ENCODE measurements at regions not wholly inside any gene's neighbourhood (a gene's known extent, or its start where the extent isn't known, plus 50 kb on each side); places are given as distances from the start of the nearest gene placed in this dataset.

DNA sequence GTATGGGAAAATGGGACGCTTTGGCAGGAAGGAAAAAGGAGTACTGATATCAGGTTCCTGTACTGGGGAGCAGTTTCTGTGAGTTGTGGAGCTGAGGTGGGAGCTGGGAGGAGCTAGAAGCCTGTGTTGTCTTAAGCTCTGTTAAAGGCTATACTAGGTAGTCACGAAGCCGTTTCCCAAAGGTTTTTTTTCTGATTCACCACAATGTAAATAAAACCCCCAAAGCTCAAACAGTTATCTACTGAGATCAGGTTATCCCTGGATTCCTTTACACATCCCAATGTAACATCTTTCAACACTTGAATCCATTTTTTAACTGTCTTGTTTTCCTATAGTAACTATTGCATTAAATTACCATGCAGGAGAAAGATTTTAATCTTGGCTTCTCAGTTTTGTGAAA, 297.4 kb upstream of the SFRP2 start:
- DNase-seq: no peak

DNA sequence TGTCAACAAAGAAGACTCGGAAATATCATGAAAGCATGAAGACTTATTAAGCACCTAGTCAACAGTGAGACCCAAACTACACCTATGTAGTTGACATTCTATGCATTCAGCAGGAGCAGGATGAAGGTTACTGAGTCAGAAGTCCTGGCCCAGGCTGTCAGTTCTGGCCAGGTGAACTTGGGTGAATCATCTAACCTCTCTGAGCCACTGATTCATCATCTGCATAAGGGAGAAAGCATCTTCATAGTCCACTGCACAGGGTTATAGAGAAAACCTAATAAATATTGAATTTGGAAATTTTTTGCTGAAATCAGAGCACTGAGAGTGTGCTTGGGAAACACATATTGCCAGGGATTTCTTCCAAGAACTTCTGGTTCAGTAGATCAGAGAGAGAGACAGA, 296.0 kb upstream of the SFRP2 start:
- DNase-seq: no peak

- DNase-seq: no peak
Measured at GRCh38 chr4:154082760-154083535, 294.1 kb upstream of the SFRP2 start.

- DNase-seq: no peak
Measured at GRCh38 chr4:154081391-154081790, 292.5 kb upstream of the SFRP2 start.

GRCh38 chr4:154078504-154079350, 289.8 kb upstream of the SFRP2 start:
- DNase-seq: no peak

GRCh38 chr4:154076921-154077320, 288.0 kb upstream of the SFRP2 start:
- no peak for DNase-seq

GRCh38 chr4:154073107-154073822, 284.4 kb upstream of the SFRP2 start:
- no peak for DNase-seq

DNA sequence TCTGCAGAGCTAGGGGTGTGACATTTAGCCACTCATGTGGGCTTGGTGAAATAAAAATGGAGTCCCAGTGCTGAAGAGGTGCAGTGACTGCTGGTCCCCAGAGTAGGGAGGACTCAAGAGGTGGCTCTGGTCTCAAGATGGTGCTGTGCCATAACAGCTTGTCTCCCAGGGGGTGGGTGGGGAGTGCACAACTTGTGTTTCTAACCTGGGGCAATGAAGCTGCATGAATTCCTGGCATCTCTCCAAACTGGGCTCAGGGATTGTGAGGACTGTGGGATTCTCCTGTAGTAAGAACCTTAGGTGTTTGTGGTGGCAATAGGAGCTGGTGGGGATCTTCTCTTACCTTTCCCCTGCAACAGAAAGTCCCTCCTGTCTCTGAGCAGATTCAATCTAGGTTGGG, 278.9 kb upstream of the SFRP2 start:
- DNase-seq: no peak

- no peak for DNase-seq
Measured at GRCh38 chr4:154065368-154065767, 276.5 kb upstream of the SFRP2 start.

GRCh38 chr4:154064244-154064643, 275.4 kb upstream of the SFRP2 start:
- DNase-seq: no peak

GRCh38 chr4:154049457-154050181, 260.7 kb upstream of the SFRP2 start:
- DNase-seq: no peak

DNA sequence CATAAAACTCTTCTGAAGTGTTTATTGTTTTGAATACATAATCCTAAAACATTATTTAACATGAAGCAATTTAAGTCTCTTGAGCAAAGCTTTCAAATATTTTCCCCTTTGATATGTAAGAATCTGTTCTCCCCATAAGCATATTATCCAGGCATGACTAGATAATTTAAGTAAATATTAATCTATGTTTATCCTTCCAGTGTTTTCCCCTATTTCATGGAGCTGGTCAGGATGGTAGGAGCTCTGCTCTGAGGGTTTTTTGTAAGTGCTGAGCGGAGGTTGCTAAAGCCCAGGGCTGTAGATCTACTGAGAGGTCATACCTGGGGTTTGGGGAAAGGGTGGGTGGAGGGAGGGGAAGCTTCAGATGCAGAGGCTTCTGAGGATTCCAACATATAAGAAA, 258.9 kb upstream of the SFRP2 start:
- DNase-seq: no peak

DNA sequence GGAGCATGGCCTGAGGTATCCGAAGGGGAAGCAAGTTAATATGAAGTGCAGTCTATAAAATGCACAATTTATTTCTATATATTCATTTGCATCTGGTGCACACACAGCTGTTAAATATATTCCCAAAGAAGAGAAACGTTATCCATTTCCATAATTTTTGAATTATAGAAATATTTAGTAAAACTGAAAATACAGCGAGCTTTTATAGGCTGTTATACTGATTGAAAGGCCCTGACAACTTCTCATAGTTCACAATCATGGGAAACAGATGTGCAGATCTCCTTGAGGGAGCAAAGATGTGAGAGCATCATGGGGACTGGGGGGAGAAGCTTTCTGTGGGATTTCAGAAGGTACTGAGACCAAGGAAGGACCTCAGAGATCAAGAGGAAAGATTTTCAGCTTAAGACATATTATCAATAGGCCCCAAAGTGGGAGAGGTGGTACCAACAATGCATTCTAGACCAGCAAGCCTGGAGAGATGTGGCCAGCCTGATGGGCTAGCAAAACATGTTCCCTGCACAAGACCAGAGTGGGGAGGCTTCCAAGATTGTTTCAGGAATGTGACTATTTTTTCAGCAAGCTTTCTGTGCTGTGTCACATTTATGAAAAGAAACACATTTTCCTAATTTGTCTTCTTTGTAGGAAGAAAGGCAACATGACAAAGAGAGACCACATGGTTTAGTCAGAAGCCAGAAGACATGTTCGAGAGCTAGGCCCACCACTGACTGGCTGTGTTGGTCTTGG, 256.0 kb upstream of the SFRP2 start:
- DNase-seq: no peak

- no peak for DNase-seq
Measured at GRCh38 chr4:154044108-154044531, 255.2 kb upstream of the SFRP2 start.

GRCh38 chr4:154041640-154042039, 252.8 kb upstream of the SFRP2 start:
- no peak for DNase-seq

DNA sequence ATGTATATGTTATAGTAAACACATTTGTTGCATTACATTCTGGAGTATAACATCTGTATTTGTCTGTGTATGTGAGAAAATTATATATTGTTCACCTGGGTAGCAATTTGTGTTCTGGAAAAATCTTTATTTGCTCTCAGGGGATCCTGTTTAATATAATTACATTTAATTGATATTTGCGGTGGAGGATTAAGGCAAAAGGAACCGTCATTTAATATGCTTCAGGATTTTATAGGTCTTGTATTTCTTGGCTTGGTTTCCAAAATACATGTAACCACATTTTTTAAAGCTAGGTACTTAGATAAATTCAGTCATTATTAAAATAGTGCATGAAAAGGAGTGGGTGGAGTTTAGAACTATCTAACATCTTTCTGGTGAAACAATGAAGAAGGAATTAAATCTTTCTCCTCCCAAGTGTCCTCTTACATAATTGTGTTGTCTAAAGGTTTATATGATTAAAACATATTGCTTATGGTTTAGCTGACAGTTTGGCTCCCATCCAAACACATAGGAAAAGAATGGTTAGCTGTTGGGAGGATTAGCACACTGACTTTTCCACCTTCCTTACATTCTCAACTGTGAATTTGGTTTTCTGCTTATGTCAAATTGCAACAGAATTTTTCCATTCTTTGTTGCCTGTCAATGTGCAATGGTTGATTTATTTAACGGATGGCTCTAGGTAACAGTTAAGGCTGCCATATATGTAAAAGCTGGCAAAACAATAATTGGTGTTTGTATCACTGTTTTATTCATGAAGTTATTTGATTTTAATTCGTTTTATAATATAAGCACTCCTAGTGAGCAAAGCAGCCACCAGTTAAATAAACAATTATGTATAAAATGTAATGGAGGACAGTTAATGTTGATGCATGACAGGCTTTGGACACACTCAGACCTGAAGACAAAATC, 250.8 kb upstream of the SFRP2 start:
- DNase-seq: no peak

DNA sequence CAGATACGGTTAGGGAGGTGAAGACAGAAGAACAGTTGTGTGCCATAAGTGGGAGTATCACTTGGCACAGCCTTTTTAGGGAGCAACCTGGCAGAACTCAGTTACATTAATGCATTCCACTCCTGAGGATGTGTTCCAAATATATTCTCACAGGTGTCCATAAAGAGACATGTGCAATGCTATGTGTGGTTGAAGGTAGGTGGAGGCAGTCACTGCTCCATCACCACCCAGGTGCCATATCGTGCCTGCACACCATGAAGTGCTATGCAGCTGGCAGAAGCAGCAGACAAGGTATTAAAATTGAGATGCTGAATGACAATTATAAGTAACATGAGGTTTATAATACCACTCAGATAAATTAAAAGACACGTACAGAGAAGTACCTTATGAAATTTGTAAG, 248.0 kb upstream of the SFRP2 start:
- no peak for DNase-seq

GRCh38 chr4:154035341-154035740, 246.5 kb upstream of the SFRP2 start:
- DNase-seq: no peak

- DNase-seq: no peak
Measured at GRCh38 chr4:154033921-154034320, 245.0 kb upstream of the SFRP2 start.

GRCh38 chr4:154032914-154033313, 244.0 kb upstream of the SFRP2 start:
- no peak for DNase-seq

GRCh38 chr4:154030746-154031145, 241.9 kb upstream of the SFRP2 start:
- DNase-seq: no peak

All from AML-193 (cell line).